NCI-H748 treated with DMSO at 0.1 percent for 48 hours (cell line): ENCODE measurements at regions not wholly inside any gene's neighbourhood (a gene's known extent, or its start where the extent isn't known, plus 50 kb on each side); places are given as distances from the start of the nearest gene placed in this dataset.
A peak's percentile ranks its signal among the peaks of the same experiment; 100 is the strongest.

Source experiments
- DNase-seq: peaks from one replicate; lab custom pipeline; 2025; lab: John Stamatoyannopoulos, UW

GRCh38 chr6:153251326-153251725, 120.2 kb upstream of the RGS17 start:
- DNase-seq: no peak

GRCh38 chr6:153237670-153238069, 106.6 kb upstream of the RGS17 start:
- DNase-seq: no peak

- DNase-seq: peak; percentile 10
These were observed 100.1 kb upstream of the RGS17 start for GRCh38 chr6:153231048-153231646.

- DNase-seq: no peak
These were observed 87.2 kb upstream of the RGS17 start for GRCh38 chr6:153218184-153218792.

GRCh38 chr6:153216789-153217188, 85.7 kb upstream of the RGS17 start:
- no peak for DNase-seq

GRCh38 chr6:153215242-153215641, 84.2 kb upstream of the RGS17 start:
- DNase-seq: no peak

GRCh38 chr6:153214436-153214835, 83.4 kb upstream of the RGS17 start:
- no peak for DNase-seq

- no peak for DNase-seq
These were observed 79.0 kb upstream of the RGS17 start for GRCh38 chr6:153210083-153210482.

- no peak for DNase-seq
These were observed 77.6 kb upstream of the RGS17 start for GRCh38 chr6:153208706-153209105.

- no peak for DNase-seq
These were observed 76.5 kb upstream of the RGS17 start for GRCh38 chr6:153207617-153208016.

- no peak for DNase-seq
These were observed 75.9 kb upstream of the RGS17 start for GRCh38 chr6:153207006-153207405.

GRCh38 chr6:153192943-153193885, 62.1 kb upstream of the RGS17 start:
- DNase-seq: no peak

GRCh38 chr6:153183925-153184324, 52.8 kb upstream of the RGS17 start:
- no peak for DNase-seq
